Tibial artery (tissue), 4 donors: ENCODE measurements at regions not wholly inside any gene's neighbourhood (a gene's known extent, or its start where the extent isn't known, plus 50 kb on each side); places are given as distances from the start of the nearest gene placed in this dataset.

ENCODE experiments used
- DNase-seq, 2 donors: peaks; one replicate each; pipeline ENCODE4 v3.0.0-alpha.2; 2019
- H3K27ac ChIP-seq, 2 donors: fragments of 200-600 bp; sonication (generic) in 1 of 2; 1 replicate in 1 of 2; 2 replicates in 1 of 2; pipeline ENCODE4 v1.5.1; 2018 to 2019; ENCODE audit warnings: mild to moderate bottlenecking in 1 of 2
- H3K27me3 ChIP-seq, 2 donors: fragments of 200-600 bp; sonication (generic) in 1 of 2; one replicate each; pipeline versions ENCODE4 v1.5.1 to v1.6.0; 2016 to 2019
- H3K36me3 ChIP-seq, 3 donors: fragments of 200-600 bp; sonication (generic) in 2 of 3; one replicate each; pipeline ENCODE4 v1.5.1; 2016 to 2019; ENCODE audit warnings: mild to moderate bottlenecking in 2 of 3
- H3K4me1 ChIP-seq, 4 donors: fragments of 200-600 bp; sonication (generic) in 2 of 4; 1 replicate in 3 of 4; 2 replicates in 1 of 4; pipeline ENCODE4 v1.5.1; 2016 to 2019
- H3K4me3 ChIP-seq, 2 donors: fragments of 200-600 bp; sonication (generic) in 1 of 2; 1 replicate in 1 of 2; 2 replicates in 1 of 2; pipeline ENCODE4 v1.5.1; 2018 to 2019; ENCODE audit warnings: mild to moderate bottlenecking in 2 of 2
- H3K9me3 ChIP-seq, 3 donors: fragments of 200-600 bp; sonication (generic) in 1 of 3; one replicate each; pipeline ENCODE4 v1.5.1; 2016 to 2019
- CTCF ChIP-seq, 2 experiments: fragments of 200-600 bp in 1 of 2; fragments of 450-650 bp in 1 of 2; IDR thresholded peaks; one replicate each; pipeline ENCODE4 v1.5.1; 2017 to 2019; ENCODE audit warnings: antibody characterized with exemption in 2 of 2, mild to moderate bottlenecking in 1 of 2, moderate library complexity in 1 of 2
- intact Hi-C: fragments of 100-400 bp; cut with DNase I; formaldehyde crosslinking; loops from one replicate; pipeline ENCODE4 v1.15.0; 2023; ENCODE audit warnings: low total_unique reads

- intact Hi-C loops, result no loop called here
- Histone ChIP-seq H3K9me3 (no peaks in the 10 kb centered on the region), H3K27me3 (no peaks in the 10 kb centered on the region), H3K27ac (no peak overlapping the region), H3K36me3 (no peaks in the 10 kb centered on the region), H3K4me1 (no peaks in the 10 kb centered on the region), H3K4me3 (no peak overlapping the region)
- DNase-seq, result no peak
- no peak for TF ChIP-seq CTCF (IDR thresholded peaks at IDR 0.05)
These were observed 82.5 kb upstream of the TBX20 start for GRCh38 chr7:35336444-35336843.

- no peak for DNase-seq
- Histone ChIP-seq H3K4me1 (no peaks in the 10 kb centered on the region), H3K27ac (no peak overlapping the region), H3K36me3 (no peaks in the 10 kb centered on the region), H3K27me3 (no peaks in the 10 kb centered on the region), H3K4me3 (no peak overlapping the region), H3K9me3 (no peaks in the 10 kb centered on the region)
- intact Hi-C loops, result no loop called here
- TF ChIP-seq CTCF (IDR thresholded peaks at IDR 0.05), result no peak
These were observed 80.6 kb upstream of the TBX20 start for GRCh38 chr7:35334506-35334905.

GRCh38 chr7:35333265-35333664, 79.4 kb upstream of the TBX20 start:
- no peak overlapping the region for H3K4me3 ChIP-seq
- H3K27ac ChIP-seq, result no peak overlapping the region
- no peak for TF ChIP-seq CTCF (IDR thresholded peaks at IDR 0.05)

GRCh38 chr7:35331730-35332678, 78.1 kb upstream of the TBX20 start:
- Histone ChIP-seq H3K27ac (no peak overlapping the region), H3K9me3 (no peaks in the 10 kb centered on the region), H3K4me3 (no peak overlapping the region), H3K4me1 (no peaks in the 10 kb centered on the region), H3K27me3 (no peaks in the 10 kb centered on the region), H3K36me3 (no peaks in the 10 kb centered on the region)
- intact Hi-C loops, result no loop called here
- no peak for TF ChIP-seq CTCF (IDR thresholded peaks at IDR 0.05)
- DNase-seq, result no peak

More at GRCh38 chr7:35333265-35333664, 79.4 kb upstream of the TBX20 start:
- no peak for DNase-seq
- no peaks in the 10 kb centered on the region for H3K36me3 ChIP-seq
- no peaks in the 10 kb centered on the region for H3K4me1 ChIP-seq
- no peaks in the 10 kb centered on the region for H3K27me3 ChIP-seq
- H3K9me3 ChIP-seq, result no peaks in the 10 kb centered on the region
- intact Hi-C loops, result no loop called here

GRCh38 chr7:35329026-35329425, 75.1 kb upstream of the TBX20 start:
- H3K9me3 ChIP-seq, result no peaks in the 10 kb centered on the region
- no peaks in the 10 kb centered on the region for H3K27me3 ChIP-seq
- no peak overlapping the region for H3K27ac ChIP-seq
- H3K4me3 ChIP-seq, result no peak overlapping the region
- no peak for TF ChIP-seq CTCF (IDR thresholded peaks at IDR 0.05)
- DNase-seq, result no peak
- intact Hi-C loops, result no loop called here
- no peaks in the 10 kb centered on the region for H3K36me3 ChIP-seq
- H3K4me1 ChIP-seq, result no peaks in the 10 kb centered on the region
